ENCODE measurements at regions not wholly inside any gene's neighbourhood (a gene's known extent, or its start where the extent isn't known, plus 50 kb on each side); places are given as distances from the start of the nearest gene placed in this dataset.

DNA sequence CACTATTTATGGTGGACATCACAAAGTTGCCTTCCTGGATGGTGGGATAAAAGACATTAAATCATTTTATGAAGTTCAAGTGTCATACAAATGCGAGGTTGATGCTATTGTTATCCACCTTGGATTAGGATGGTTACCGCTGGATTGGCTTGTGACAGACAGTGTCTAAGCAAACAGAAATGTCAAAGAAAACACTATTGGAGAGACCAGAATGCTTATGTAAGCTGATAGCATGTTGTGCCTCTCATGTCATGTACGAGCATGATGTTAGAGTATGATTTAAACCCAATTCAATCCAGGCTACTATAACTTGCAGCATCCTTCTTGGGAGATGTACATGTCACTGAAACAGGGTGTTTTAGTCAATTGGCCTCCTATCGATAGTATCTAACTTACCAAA, 178.8 kb upstream of the C9orf72 start:
- TF ChIP-seq POLR2A (IDR thresholded peaks at IDR 0.05; ENCODE audit: low read length): no peak
- TF ChIP-seq GATA1 (IDR thresholded peaks at IDR 0.05; ENCODE audit: low read depth, low read length): no peak

Data from erythroblast (primary cell).